H9 (cell line): ENCODE measurements at regions not wholly inside any gene's neighbourhood (a gene's known extent, or its start where the extent isn't known, plus 50 kb on each side); places are given as distances from the start of the nearest gene placed in this dataset.

Experiments used
- DNase-seq: peaks from one replicate; pipeline ENCODE4 v3.0.0-alpha.2; 2017
- H2AFZ ChIP-seq: one replicate; pipeline ENCODE4 v1.6.1; 2013; ENCODE audit warnings: mild to moderate bottlenecking, low read length, control low read depth, moderate library complexity
- H2AK5ac ChIP-seq: 2 replicates; pipeline ENCODE4 v1.6.1; 2013; ENCODE audit warnings: low read length, control low read depth, mixed read lengths; ENCODE audit not compliant: insufficient read length
- H2BK120ac ChIP-seq: one replicate; pipeline ENCODE4 v1.6.1; 2013; ENCODE audit warnings: low read depth, mild to moderate bottlenecking, low read length, control low read depth, inconsistent platforms; ENCODE audit not compliant: poor library complexity, severe bottlenecking
- H2BK12ac ChIP-seq: 2 replicates; pipeline ENCODE4 v1.6.1; 2013; ENCODE audit warnings: low read length, control low read depth, mixed read lengths, low read depth; ENCODE audit not compliant: insufficient read length
- H2BK15ac ChIP-seq: 2 replicates; pipeline ENCODE4 v1.6.1; 2013; ENCODE audit warnings: low read depth, low read length, control low read depth
- H2BK20ac ChIP-seq: one replicate; pipeline ENCODE4 v1.6.1; 2013; ENCODE audit warnings: low read depth, mild to moderate bottlenecking, low read length, control low read depth, inconsistent platforms; ENCODE audit not compliant: poor library complexity, severe bottlenecking
- H2BK5ac ChIP-seq: 2 replicates; pipeline ENCODE4 v1.6.1; 2013; ENCODE audit warnings: low read length, control low read depth, mixed read lengths; ENCODE audit not compliant: insufficient read length
- H3K14ac ChIP-seq: 2 replicates; pipeline ENCODE4 v1.6.1; 2013; ENCODE audit warnings: low read length, control low read depth; ENCODE audit not compliant: insufficient read depth
- H3K18ac ChIP-seq: 2 replicates; pipeline ENCODE4 v1.6.1; 2013; ENCODE audit warnings: low read depth, mild to moderate bottlenecking, mixed read lengths, low read length, control low read depth; ENCODE audit not compliant: insufficient read length
- H3K23ac ChIP-seq: 2 replicates; pipeline ENCODE4 v1.6.1; 2013; ENCODE audit warnings: low read length, control low read depth, mixed read lengths, low read depth; ENCODE audit not compliant: insufficient read length
- H3K23me2 ChIP-seq: 2 replicates; pipeline ENCODE4 v1.6.1; 2013; ENCODE audit warnings: low read depth, mild to moderate bottlenecking, mixed read lengths, low read length, control low read depth; ENCODE audit not compliant: insufficient read length, poor library complexity, severe bottlenecking
- H3K27ac ChIP-seq: 2 replicates; pipeline ENCODE4 v1.5.1; 2013; ENCODE audit warnings: low read length, control low read depth, mixed read lengths, low read depth; ENCODE audit not compliant: insufficient read length
- H3K27me3 ChIP-seq: 2 replicates; pipeline ENCODE4 v1.6.1; 2013; ENCODE audit warnings: low read length, control low read depth, inconsistent platforms; ENCODE audit not compliant: insufficient read depth
- H3K4ac ChIP-seq: 2 replicates; pipeline ENCODE4 v1.6.1; 2013; ENCODE audit warnings: low read depth, mild to moderate bottlenecking, control low read depth, inconsistent platforms, low read length, moderate library complexity
- H3K4me1 ChIP-seq: 2 replicates; pipeline ENCODE4 v1.6.1; 2013; ENCODE audit warnings: low read length, control low read depth, inconsistent platforms; ENCODE audit not compliant: insufficient read depth
- H3K4me2 ChIP-seq: 2 replicates; pipeline ENCODE4 v1.6.1; 2013; ENCODE audit warnings: low read length, control low read depth, mixed read lengths; ENCODE audit not compliant: insufficient read length, insufficient read depth
- H3K56ac ChIP-seq: 2 replicates; pipeline ENCODE4 v1.6.1; 2013; ENCODE audit warnings: low read depth, mild to moderate bottlenecking, mixed read lengths, low read length, control low read depth; ENCODE audit not compliant: insufficient read length
- H3K79me1 ChIP-seq: 2 replicates; pipeline ENCODE4 v1.6.1; 2013; ENCODE audit warnings: low read depth, mild to moderate bottlenecking, moderate library complexity, low read length, control low read depth, inconsistent platforms; ENCODE audit not compliant: insufficient read depth, poor library complexity, severe bottlenecking
- H3K79me2 ChIP-seq: 2 replicates; pipeline ENCODE4 v1.6.1; 2013; ENCODE audit warnings: low read length, control low read depth, inconsistent platforms; ENCODE audit not compliant: insufficient read depth
- H3K9ac ChIP-seq: 2 replicates; pipeline ENCODE4 v1.6.1; 2013; ENCODE audit warnings: low read length, control low read depth, mixed read lengths; ENCODE audit not compliant: insufficient read length; ENCODE audit errors: extremely low read depth
- H3K9me3 ChIP-seq: one replicate; pipeline ENCODE4 v1.6.1; 2013; ENCODE audit warnings: low read depth, low read length, inconsistent platforms; ENCODE audit not compliant: control insufficient read depth
- H3T11ph ChIP-seq: one replicate; pipeline ENCODE4 v1.6.1; 2013; ENCODE audit warnings: mild to moderate bottlenecking, low read length, control low read depth, inconsistent platforms
- H4K20me1 ChIP-seq: one replicate; pipeline ENCODE4 v1.6.1; 2013; ENCODE audit not compliant: control insufficient read depth, insufficient read length, insufficient read depth
- H4K5ac ChIP-seq: 2 replicates; pipeline ENCODE4 v1.6.1; 2013; ENCODE audit warnings: low read depth, mild to moderate bottlenecking, mixed read lengths, low read length, control low read depth; ENCODE audit not compliant: insufficient read length
- H4K8ac ChIP-seq: replicated peaks from 2 replicates; pipeline ENCODE4 v1.6.1; 2013; ENCODE audit warnings: low read length, control low read depth, mixed read lengths, low read depth; ENCODE audit not compliant: insufficient read length
- H4K91ac ChIP-seq: 2 replicates; pipeline ENCODE4 v1.6.1; 2013; ENCODE audit warnings: low read depth, mild to moderate bottlenecking, moderate library complexity, mixed read lengths, low read length, control low read depth; ENCODE audit not compliant: insufficient read length
- H3K27ac Mint-ChIP-seq, 3 experiments: 2 replicates in 2 of 3; 3 replicates in 1 of 3; pipeline ENCODE4 v1.8.0; 2020 to 2021; ENCODE audit warnings: mixed read lengths in 3 of 3, mild to moderate bottlenecking in 1 of 3, moderate library complexity in 1 of 3
- H3K27me3 Mint-ChIP-seq: 2 replicates; pipeline ENCODE4 v1.8.0; 2021; ENCODE audit warnings: low read depth, mild to moderate bottlenecking, moderate library complexity, mixed read lengths
- H3K36me3 Mint-ChIP-seq, 3 experiments: 2 replicates in 2 of 3; 3 replicates in 1 of 3; pipeline ENCODE4 v1.8.0; 2020 to 2021; ENCODE audit warnings: low read depth in 3 of 3, mixed read lengths in 3 of 3; ENCODE audit not compliant: insufficient read depth in 1 of 3
- H3K4me1 Mint-ChIP-seq, 2 experiments: 2 replicates each; pipeline ENCODE4 v1.8.0; 2020; ENCODE audit warnings: mixed read lengths in 2 of 2
- H3K4me3 Mint-ChIP-seq, 2 experiments: 2 replicates in 1 of 2; 3 replicates in 1 of 2; pipeline ENCODE4 v1.8.0; 2020 to 2021; ENCODE audit warnings: mild to moderate bottlenecking in 2 of 2, mixed read lengths in 2 of 2, moderate library complexity in 1 of 2
- H3K9me3 Mint-ChIP-seq, 2 experiments: 2 replicates in 1 of 2; 3 replicates in 1 of 2; pipeline ENCODE4 v1.8.0; 2020; ENCODE audit warnings: mild to moderate bottlenecking in 2 of 2, mixed read lengths in 2 of 2, moderate library complexity in 1 of 2
- WGBS: extraction: QIAGEN DNeasy Blood & Tissue Kit; methylation state at CpG from one replicate; pipeline ENCODE4 v1.1.7; 2013; ENCODE audit warnings: missing lambda C conversion rate, low lambda C conversion rate, mixed read lengths; ENCODE audit not compliant: insufficient read length; ENCODE audit errors: extremely low coverage; 5-methylcytosine and 5-hydroxymethylcytosine counted together
- TF ChIP-seq, protein P1 (sequence below): fragments of 200-600 bp; sonication (generic); conservative IDR thresholded peaks from 3 replicates; pipeline ENCODE4 v1.8.0; 2021; ENCODE audit warnings: antibody characterized with exemption, mild to moderate bottlenecking

DNA sequence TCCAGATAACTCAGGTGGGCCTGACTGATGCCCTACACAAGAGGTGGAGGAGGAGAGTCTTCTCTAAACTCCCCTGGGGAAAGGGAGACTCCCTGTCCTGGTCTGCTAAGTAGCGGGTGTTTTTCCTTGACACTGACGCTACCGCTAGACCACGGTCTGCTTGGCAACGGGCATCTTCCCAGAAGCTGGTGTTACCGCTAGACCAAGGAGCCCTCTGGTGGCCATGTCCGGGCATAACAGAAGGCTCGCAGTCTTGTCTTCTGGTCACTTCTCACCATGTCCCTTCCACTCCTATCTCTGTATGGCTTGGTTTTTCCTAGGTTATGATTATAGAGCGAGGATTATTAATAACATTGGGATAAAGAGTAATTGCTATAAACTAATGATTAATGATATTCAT, 965.5 kb downstream of the TMEM121 start:
- peaks cover 0 to 18% (median 16%) of the 10 kb centered on the region in 3 experiments; a peak in 6 of 7 replicates for H3K36me3 Mint-ChIP-seq
- Histone ChIP-seq H3K9ac (no peak overlapping the region), H2AK5ac (no peak overlapping the region), H3K4me1 (no peaks in the 10 kb centered on the region), H3K27me3 (no peaks in the 10 kb centered on the region), H2BK15ac (no peak overlapping the region), H3K79me1 (no peaks in the 10 kb centered on the region), H2BK12ac (no peak overlapping the region), H3K4ac (no peak overlapping the region), H3K27ac (no peak overlapping the region), H4K5ac (no peak overlapping the region), H3K18ac (no peak overlapping the region), H3K4me2 (no peak overlapping the region), H4K20me1 (no peaks in the 10 kb centered on the region), H3K56ac (no peak overlapping the region), H3K9me3 (peaks cover 84% of the 10 kb centered on the region), H3K23ac (no peak overlapping the region), H2BK120ac (no peak overlapping the region), H4K8ac (no peak overlapping the region), H3K79me2 (no peaks in the 10 kb centered on the region), H4K91ac (no peak overlapping the region), H2BK5ac (no peak overlapping the region), H3K14ac (no peak overlapping the region), H2AFZ (no peak overlapping the region), H2BK20ac (no peak overlapping the region), H3K23me2 (no peaks in the 10 kb centered on the region), H3T11ph (no peak overlapping the region)
- TF ChIP-seq, protein P1, sequence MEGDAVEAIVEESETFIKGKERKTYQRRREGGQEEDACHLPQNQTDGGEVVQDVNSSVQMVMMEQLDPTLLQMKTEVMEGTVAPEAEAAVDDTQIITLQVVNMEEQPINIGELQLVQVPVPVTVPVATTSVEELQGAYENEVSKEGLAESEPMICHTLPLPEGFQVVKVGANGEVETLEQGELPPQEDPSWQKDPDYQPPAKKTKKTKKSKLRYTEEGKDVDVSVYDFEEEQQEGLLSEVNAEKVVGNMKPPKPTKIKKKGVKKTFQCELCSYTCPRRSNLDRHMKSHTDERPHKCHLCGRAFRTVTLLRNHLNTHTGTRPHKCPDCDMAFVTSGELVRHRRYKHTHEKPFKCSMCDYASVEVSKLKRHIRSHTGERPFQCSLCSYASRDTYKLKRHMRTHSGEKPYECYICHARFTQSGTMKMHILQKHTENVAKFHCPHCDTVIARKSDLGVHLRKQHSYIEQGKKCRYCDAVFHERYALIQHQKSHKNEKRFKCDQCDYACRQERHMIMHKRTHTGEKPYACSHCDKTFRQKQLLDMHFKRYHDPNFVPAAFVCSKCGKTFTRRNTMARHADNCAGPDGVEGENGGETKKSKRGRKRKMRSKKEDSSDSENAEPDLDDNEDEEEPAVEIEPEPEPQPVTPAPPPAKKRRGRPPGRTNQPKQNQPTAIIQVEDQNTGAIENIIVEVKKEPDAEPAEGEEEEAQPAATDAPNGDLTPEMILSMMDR, result peak; percentile 51
- DNase-seq, result no peak
- no peaks in the 10 kb centered on the region for H3K27me3 Mint-ChIP-seq
- no peaks in the 10 kb centered on the region for H3K4me1 Mint-ChIP-seq
- peaks cover 89 to 95% of the 10 kb centered on the region in 2 experiments for H3K9me3 Mint-ChIP-seq
- WGBS, result no CpG with 5 or more reads among the region's 9 CpGs
- H3K4me3 Mint-ChIP-seq, result no peak overlapping the region
- no peak overlapping the region for H3K27ac Mint-ChIP-seq
